GM12892 (cell line): ENCODE measurements at regions not wholly inside any gene's neighbourhood (a gene's known extent, or its start where the extent isn't known, plus 50 kb on each side); places are given as distances from the start of the nearest gene placed in this dataset.

ENCODE experiments used
- POLR2A ChIP-seq: IDR thresholded peaks from 2 replicates; pipeline ENCODE4 v1.6.1; 2011; ENCODE audit warnings: low read depth, low read length, control low read depth
- POLR2AphosphoS5 ChIP-seq: IDR thresholded peaks from 2 replicates; pipeline ENCODE4 v1.6.1; 2011; ENCODE audit warnings: low read depth, low read length, control low read depth
- TAF1 ChIP-seq: IDR thresholded peaks from 2 replicates; pipeline ENCODE4 v1.6.1; 2011; ENCODE audit warnings: low read depth, mild to moderate bottlenecking, control low read depth, low read length, borderline replicate concordance

DNA sequence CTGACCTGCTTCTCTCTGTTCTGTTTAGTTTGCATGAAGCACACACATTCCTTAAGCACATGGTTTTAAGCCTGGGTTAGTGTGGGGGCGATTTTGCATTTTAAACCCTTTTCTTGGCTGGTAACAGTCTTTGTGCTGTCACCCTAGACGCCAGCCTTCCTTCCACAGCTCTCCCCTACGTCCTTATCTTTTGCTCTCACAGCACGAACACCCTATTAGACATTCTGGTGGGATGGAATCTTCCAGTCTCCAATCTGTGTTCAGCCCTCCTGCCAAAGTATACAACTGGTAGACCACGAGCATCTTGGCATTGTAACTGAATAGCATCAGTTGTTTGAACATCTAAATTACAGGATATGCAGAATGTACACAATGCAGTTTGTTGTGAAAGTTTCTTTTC is 316.9 kb upstream of the IRX2 start:
- TF ChIP-seq POLR2A (no peak), TAF1 (no peak), POLR2AphosphoS5 (no peak)
